Gastroesophageal sphincter (tissue), 3 donors: ENCODE measurements at regions not wholly inside any gene's neighbourhood (a gene's known extent, or its start where the extent isn't known, plus 50 kb on each side); places are given as distances from the start of the nearest gene placed in this dataset.

Experiments used
- EP300 ChIP-seq: sonication (generic); formaldehyde crosslinking; IDR thresholded peaks from one replicate; pipeline ENCODE4 v1.6.1; 2017; ENCODE audit warnings: antibody characterized with exemption, mild to moderate bottlenecking
- POLR2A ChIP-seq, 2 donors: fragments of 450-650 bp; IDR thresholded peaks; one replicate each; pipeline ENCODE4 v1.6.1; 2017; ENCODE audit warnings: antibody characterized with exemption in 2 of 2, mild to moderate bottlenecking in 2 of 2, moderate library complexity in 1 of 2
- POLR2AphosphoS5 ChIP-seq: sonication (generic); formaldehyde crosslinking; IDR thresholded peaks from one replicate; pipeline ENCODE4 v1.6.1; 2017; ENCODE audit warnings: antibody characterized with exemption
- TF ChIP-seq, protein P1 (sequence below), 4 experiments: fragments of 200-600 bp in 2 of 4; fragments of 450-650 bp in 2 of 4; sonication (generic) in 1 of 4; IDR thresholded peaks; one replicate each; pipeline ENCODE4 v1.5.1; 2017 to 2019; ENCODE audit warnings: antibody characterized with exemption in 4 of 4, mild to moderate bottlenecking in 2 of 4, moderate library complexity in 2 of 4

DNA sequence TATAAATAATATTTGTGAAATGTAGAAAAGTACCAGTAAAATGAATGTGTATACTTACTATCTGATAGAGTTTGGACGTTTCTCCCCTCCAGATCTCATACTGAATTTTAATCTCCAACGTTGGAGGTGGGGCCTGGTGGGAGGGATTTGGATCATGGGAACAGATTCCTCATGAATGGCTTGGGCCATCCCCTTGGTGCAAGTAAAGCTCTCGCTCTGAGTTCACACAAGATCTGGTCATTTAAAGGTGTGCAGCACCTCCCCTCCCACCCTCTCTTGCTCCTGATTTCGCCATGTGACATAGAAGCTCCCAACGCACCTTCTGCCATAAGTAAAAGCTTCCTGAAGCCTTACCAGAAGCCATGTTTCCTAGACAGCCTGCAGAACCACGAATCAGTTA is 219.0 kb downstream of the HACE1 start:
- TF ChIP-seq POLR2A (IDR thresholded peaks at IDR 0.05) (no peak), POLR2AphosphoS5 (no peak), EP300 (no peak)
- TF ChIP-seq, protein P1, sequence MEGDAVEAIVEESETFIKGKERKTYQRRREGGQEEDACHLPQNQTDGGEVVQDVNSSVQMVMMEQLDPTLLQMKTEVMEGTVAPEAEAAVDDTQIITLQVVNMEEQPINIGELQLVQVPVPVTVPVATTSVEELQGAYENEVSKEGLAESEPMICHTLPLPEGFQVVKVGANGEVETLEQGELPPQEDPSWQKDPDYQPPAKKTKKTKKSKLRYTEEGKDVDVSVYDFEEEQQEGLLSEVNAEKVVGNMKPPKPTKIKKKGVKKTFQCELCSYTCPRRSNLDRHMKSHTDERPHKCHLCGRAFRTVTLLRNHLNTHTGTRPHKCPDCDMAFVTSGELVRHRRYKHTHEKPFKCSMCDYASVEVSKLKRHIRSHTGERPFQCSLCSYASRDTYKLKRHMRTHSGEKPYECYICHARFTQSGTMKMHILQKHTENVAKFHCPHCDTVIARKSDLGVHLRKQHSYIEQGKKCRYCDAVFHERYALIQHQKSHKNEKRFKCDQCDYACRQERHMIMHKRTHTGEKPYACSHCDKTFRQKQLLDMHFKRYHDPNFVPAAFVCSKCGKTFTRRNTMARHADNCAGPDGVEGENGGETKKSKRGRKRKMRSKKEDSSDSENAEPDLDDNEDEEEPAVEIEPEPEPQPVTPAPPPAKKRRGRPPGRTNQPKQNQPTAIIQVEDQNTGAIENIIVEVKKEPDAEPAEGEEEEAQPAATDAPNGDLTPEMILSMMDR (IDR thresholded peaks at IDR 0.05): no peak
